Stimulated activated CD8-positive, alpha-beta memory T cell treated with anti-CD3 and anti-CD28 coated beads, Interleukin-2, amount 100 ng/mL, for 48 hours (primary cell): ENCODE measurements at regions not wholly inside any gene's neighbourhood (a gene's known extent, or its start where the extent isn't known, plus 50 kb on each side); places are given as distances from the start of the nearest gene placed in this dataset.
"Not testable (repeated sequence)": the region's sequence is repeated elsewhere in the genome, so short reads cannot be mapped to it uniquely, and the experiment has no call there.

Experiments
- DNase-seq, 2 donors: peaks; one replicate each; pipeline ENCODE4 v3.0.0-alpha.2; 2020; ENCODE audit warnings: low read depth in 2 of 2

DNA sequence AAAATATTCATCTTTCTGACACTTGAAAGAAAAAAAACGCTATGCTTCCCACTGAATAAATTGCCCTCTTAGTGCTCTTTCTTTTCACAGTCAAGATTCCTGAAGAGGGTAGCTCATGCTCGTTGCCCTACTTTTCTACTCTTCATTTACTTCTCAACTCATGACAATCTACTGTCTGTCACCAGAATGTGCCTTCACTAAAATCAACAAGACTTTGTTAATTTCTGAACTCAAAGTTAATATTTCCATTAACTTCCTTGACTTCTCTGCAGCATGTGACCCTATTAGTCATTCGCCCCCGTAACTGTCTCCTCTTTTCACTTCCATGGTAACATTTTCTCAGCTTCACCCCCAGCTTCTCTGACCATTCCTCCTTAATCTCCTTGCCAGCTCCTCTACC, 98.9 kb upstream of the MAPRE2 start:
- DNase-seq: no peak

DNA sequence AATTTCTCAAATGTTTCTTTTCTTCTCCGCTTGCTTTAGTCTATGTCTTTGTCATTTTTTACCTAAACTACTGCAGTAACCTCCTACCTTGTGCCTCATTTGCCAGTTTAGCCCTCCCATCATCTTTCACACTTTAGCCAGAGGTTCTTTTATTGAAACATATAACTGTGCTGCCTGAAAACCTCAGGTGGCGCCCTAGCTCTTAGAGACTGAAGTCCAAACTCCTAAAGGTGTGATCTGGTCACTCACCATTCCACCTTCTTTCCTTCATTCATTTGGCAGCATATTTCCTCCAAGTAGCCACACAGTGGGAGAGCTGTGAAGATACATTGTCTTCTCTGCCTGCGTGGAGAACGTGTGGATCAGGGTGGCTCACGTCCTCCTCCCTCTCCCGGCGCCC, 98.2 kb upstream of the MAPRE2 start:
- DNase-seq: no peak

DNA sequence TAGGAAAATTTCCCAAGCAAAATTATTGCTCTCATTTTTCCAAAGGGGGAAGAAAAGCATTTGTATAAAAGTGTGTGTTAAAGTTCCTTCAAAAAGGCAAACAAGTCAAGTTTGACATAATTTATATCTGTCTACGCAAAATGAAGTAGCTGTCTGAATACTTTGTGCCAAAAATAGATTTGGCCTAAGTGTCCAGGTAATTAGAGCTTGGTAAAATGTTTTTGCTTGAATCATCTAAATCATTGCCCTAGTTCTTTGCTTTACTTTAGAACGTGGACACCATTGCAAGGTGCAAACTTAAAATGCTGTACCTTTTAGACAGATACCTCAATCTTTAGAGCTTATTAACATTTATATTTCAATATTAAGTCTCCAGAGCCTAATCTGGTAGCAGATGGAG, 97.6 kb upstream of the MAPRE2 start:
- no peak for DNase-seq

DNA sequence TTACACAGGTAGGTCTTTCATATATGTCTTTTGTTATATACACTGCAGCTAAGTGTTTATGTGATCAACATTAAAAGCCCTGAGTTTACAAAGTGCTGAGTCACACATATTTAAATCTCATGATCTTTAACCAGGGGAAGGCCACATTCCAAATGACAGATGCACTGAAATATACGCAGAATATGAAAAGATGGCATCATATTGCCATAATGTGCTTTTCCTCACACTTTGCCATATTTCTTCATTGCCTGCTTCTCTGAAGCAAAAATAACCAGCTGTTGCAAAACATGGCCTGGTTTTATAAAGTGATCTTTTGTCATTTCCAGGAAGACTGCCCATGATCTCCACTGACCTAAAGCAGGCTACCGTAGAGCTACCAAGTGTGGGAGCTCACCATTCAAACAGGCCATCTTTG, 93.5 kb upstream of the MAPRE2 start:
- no peak for DNase-seq

DNA sequence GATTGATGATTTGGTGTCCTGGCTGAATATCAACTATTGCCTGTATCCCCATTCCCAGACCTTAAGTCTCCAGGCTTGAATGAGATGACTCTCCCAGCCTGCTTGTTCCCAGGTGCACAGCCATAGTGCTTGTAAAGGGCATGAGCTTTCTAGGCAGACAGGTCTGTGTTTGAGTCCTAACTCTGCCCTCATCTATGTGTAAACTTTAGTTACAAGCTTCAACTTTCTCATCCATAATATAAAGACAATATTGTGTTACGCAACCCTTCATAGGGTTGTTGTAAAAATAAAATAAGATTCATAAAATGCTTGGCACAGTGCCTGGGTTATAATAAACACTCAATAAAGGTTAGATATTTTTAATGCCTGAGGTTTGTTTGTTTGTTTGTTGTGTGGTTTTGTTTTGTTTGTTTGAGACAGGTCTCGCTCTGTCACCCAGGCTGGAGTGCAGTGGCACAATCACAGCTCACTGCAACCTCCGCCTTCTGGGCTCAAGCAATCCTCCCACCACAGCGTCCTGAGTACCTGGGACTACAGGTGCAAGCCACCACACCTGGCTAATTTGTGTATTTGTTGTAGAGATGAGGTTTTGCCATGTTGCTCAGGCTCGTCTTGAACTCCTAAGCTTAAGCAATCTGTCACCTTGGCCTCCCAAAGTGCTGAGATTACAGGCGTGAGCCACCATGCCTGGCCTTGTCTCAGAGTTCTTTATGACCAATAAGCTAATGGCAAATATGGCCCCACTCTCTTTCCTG, 89.4 kb upstream of the MAPRE2 start:
- DNase-seq: no peak

DNA sequence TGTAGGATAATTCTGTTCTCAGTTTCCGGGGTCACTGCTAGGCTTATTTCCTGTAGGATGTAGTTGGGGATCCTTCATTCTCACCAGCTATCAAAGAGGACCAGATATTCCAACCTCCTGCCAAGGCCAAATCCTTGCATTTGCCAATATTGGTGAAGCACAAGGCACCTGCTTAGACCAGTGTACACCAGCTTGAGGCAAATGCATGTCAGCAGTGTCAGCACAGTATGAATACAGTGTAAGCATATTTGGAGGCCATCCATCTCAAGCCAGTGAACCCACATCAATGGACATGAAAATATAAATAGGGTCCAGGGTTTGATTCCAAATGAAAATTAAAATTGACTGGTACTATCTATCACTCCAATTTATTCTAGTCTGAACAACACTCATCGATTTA, 88.0 kb upstream of the MAPRE2 start:
- no peak for DNase-seq

DNA sequence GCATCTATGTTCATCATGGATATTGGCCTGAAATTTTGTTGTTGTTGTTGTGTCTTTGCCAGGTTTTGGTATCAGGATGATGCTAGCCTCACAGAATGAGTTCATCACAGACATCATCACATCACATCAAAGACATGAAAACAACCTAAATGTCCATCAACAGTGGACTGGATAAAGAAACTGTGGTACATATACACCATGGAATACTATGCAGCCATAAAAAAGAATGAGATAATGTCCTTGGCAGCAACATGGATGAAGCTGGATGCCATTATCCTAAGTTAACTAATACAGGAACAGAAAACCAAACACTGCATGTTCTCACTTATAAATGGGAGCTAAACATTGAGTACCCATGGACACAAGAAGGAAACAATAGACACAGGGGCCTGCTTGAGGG, 85.7 kb upstream of the MAPRE2 start:
- not testable (repeated sequence) for DNase-seq

DNA sequence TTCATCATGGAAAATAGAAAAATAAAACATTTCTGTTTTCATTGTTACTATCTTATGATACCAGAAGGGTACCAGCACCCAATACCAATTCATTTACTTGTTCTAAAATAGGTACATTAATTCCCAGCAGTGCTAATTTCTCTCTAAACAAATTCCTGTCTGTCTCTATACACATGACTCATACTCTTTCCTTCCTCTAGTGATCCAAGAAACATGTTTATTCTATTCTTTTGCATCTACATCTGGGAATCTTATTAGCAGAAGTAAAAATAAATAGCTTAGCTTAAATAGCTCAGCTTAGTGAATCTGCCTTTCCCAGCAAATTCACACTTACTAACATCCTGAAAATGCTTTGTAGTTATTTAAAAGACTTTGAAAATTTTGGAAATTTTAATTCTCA, 84.5 kb upstream of the MAPRE2 start:
- DNase-seq: no peak

DNA sequence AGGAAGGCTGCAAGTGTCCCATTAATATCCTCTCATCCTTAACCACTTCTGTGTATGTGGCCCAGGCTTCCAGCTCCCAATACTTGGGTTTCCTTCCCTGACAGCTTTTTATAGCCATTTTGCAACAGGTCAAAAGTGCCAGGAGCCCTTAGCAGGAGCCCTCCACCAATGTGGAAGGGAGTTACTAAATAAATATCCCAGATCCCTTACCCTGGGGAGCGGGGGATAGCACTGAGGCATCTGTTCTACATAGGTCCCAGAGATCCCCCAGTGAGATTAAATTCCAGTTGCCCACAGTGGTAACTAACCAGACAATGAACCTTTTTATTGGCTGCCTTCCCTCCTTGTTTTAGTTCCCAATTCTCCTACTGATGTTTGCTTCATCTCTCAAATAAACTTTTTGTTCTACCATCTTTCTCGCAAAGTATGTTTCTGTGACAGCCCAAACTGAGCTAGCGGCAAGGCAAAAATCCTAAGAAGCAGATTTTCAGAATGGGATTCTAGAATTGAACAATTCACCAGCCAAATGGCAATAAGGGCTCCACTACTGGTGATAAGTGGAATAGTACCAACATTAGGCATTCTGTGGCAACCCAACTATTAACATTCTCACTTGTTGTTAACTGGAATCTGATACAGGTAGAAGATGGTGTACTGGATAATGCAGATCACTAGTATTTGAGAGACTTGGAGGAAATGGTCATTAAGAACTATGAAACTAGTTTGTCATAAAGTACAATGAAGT, 83.9 kb upstream of the MAPRE2 start:
- no peak for DNase-seq

DNA sequence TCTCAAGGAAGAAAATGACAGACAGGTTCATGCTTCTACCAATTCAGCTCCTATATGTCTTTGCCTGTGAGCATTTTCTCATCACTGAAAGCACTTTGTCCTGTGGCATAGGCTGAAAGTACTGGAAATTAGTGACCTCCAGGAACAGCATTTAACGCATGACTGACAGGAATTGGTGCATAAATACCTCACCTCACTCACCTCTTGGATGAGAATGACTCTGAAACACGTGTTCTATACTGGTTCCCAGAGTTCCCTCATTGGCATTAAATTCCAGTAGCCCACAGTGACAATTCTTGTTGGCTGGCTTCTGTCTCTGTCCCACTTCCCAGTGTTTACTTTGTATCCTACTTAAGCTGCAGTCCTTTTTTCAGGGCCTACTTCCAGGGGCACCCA, 83.4 kb upstream of the MAPRE2 start:
- DNase-seq: no peak

DNA sequence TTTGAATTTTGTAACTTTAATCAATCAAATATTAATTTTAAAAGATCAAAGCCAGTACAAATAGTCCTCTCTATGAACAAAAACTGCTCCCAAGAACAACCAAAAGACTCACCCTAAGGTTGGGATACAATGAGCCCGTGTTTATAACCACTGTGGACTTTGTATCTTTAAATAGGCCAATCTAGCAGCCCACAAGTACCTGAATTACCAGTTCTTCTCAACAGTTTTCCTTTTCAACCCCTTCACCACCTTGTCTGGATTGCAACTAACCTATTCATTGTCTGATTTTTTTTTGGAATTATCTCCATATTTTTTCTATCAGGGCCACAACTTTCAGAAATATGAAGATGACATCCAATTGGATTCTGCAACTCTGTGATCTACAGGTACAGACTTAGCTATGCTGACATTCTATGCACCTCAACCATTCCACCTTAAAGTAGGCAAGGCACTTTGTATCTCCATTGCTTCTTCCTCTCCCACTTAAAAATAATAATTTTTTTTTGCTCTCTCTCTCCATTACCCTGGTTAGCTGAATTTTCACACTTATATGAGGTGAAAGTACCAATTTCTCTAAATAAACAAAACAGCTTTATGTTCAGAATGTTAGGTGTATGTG, 81.9 kb upstream of the MAPRE2 start:
- no peak for DNase-seq

DNA sequence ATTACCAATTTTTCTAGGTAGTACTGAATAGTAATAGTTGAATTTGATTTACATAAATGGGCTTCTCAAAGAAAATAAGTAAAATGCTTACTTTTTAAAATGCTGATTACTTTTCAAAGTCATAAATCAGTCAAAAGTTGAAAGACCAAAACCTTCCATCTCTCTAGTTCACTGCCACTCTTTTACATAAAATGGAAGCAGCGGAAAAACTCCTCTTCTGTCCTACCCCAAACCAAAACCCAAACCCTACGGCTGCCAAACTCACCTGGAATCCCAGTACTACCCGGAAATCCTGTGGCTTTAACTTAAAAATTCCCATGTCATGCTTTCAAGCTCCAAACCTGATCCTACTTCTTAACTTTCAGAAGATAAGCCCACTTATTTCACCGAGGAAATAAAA, 81.2 kb upstream of the MAPRE2 start:
- no peak for DNase-seq

DNA sequence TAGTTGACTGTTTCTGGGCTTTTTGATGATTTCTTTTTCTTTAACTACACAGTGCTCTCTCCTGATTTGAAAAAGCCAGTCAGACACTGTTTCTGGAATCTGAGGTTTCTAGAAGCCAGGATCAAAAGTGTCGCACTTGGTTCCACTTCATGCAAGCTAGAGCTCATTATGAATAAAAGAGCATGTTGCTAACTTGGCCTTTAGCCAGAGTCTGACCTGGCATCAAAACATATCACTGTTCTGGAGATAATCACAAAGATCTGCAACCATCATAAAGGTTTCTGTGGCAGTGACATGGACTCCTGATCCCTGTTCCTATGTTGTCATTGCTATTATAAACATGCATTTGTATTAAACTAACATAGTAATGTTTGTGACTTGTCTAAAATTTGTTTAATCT, 76.1 kb upstream of the MAPRE2 start:
- DNase-seq: no peak

DNA sequence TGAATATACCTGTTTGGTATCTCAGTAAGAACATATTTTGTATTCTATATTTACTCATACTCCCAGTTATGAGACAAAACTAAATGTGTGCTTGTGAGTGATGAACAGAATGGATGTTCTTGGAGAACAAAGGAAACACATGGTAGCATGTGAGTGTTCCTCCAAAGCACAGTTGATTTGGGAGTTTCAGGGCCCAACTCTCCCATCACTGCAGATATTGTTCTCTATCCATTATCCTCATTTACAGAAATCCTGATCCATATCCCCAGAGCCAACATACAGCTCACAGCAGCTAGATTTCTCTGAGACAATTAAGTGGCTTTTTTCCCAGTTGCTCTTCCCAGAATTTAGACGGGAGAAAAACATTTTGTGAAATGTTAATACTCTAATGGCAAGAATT, 75.6 kb upstream of the MAPRE2 start:
- no peak for DNase-seq

DNA sequence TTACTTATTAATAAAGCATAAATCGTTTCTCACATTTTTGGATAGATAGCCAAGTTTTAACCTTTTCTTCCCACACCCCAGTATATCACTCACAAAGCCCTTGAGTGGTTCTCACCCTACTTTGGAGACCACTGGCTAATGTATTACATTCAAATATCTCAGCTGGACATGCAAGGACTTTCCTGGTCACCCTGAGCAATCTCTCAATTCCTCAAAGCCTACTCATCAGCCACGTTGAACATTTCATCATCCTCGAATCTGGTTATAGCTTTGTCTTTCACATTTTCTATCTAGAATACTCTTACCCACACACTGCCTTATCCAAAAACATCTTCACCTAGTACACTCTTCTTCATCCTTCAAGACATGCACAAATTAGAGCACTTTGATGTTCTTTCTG, 71.1 kb upstream of the MAPRE2 start:
- DNase-seq: no peak

DNA sequence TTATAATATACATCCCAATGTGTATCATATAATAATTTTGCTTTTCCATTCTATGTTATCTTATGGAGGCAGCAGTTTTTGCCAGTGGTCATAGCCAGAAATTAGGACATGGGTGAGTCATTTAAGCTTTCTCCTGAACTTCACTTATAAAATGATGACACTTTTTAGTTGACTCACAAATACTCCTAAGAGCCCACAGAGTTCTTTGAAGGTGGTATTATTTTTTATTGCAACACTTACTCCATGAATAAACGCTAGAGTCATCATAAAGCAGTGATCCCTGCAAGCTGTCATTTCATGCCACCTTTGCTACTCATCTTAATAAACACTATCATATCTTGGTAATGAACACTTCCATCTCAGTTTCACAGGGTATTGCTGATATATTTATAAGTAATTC, 69.9 kb upstream of the MAPRE2 start:
- no peak for DNase-seq

DNA sequence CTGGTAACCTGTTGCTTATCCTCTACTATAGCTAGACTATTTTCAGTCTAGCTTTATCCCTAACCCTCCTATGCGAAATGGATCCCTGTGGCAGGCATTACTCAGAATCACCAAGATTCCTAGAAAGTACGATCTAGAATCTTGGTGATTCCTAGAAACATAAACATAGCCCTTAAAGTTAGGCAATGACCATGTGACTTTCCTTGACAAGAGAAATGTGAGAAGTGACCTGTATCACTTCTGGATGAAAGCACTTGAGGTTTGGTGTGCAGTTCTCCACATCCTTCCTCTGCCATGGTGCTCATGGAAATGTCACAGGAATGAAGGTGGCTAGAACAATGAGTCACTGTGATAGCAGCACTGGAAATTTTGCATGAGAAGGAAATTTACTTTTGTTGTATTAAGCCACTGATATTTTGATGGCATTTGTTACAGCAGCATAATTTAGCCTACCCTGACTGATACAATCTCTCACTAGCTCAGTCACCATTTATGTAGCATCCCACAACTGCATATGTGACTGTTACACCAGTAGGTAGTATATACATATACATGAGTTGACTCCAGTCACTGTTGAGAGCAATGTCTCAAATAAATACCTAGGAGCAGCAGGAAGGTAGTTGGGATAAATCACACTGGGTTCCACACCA, 68.3 kb upstream of the MAPRE2 start:
- DNase-seq: no peak

DNA sequence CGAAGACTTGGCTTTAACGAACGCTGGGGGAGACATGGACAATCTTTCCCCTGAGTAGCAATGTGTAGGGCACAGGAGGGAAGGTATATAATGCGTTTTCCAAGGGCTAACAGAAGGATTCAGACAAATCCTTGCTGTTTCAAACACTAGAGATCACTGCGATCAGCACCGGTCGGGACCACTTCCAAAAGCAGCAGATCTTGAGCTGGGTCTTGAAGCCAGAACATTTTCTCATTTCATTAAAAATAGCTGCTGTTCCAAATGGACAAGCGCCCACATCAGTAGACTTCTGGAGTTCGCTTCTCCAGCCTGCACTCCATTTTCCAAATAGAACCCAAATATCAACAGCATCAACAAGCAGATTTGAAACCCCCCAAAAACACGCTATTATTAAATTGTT, 65.1 kb upstream of the MAPRE2 start:
- DNase-seq: no peak

DNA sequence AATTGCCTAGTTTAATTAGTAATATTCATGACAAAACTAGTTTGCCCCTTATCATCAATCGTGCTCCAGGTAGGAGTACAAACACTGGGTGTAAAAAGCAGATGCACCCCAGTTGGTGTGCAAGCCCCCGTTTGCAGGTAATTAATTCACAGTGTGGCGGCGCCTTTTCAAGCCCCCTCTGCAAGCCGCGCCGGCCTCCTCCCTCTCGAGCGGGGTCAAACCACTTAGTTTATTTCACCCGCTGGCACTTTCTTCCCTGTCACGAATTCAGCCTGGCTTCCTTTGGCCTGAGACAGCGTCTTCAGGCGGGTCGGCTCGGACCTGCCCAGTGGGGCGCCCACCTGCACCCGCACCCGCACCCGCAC, 64.7 kb upstream of the MAPRE2 start:
- no peak for DNase-seq

DNA sequence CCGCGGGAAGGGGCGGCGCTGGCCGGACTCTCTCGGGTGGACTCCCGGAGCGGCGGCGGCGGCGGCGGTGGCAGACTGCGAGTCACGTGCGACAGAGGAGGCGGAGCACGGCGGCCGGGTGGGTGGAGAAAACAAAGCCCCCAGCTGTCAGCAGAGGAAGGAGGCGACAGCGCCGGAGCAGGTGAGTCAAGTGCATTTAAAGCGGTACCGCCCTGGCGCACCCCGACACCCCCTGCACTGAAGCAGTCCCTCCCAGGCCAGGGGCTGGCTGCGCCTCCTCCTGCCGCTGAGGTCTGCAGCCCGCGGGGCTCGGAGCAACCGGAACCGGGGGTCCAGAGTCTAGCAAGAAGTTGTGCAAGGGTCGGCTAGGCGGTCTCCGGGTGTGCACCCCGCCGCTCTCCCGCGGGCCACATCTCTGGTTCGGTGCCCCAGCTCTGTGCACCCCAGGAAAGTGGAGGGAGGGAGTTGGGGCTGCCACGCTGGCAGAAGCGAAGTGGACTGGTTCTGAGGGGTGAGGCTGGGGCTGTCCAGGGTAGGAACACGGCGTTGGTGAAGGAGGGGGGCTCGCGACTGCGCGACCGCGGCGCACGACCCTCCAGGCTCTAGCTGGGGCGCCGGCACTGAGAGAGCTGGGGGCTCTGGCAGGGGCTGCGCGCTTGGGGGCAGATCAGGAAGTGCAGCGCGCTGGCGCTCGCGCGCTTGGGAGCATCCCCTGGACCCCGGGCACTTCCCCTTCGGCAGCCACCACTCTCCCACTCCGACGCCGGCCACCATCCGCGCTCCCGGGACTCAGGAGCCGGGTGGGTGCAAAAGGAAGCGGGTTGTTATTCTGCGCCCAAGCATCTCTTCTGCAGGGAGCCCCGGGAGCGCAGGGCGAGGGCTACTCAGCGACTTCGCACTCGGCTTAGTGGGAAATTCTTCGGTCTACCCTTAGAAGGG, 64.0 kb upstream of the MAPRE2 start:
- DNase-seq: peak; percentile 66 to 70

DNA sequence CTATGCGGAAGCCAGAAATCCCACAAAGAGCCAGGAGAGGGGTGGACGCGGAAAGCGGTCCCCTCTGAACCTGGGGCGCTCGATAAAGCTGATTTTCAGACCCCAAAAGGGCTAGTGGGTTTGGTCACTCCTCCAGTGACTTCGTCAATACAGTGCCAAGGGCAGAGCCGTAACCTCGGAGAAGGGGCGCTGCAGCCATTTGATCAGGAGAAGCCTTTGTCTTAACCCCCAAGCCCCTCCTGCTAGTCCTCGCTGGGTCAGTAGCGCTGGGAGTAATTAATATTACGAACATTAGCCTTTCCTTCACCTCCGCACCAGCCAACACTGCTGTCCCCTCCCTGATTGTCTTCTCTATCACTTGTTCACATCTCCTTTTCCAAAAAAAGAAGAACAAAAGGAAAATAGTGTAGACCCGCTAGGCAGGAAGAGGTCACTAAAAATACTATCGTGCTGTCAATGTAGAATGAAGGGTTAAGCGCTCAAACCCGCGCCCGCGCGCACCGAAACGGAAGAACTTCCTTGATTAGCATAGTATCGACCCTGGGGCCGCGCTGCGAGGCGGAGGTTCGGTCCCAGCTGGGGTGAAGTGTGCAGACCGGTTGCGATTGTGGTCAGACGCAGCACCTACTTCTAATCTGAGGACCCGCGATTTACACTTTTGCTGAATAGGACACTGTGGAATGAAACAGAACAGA, 63.2 kb upstream of the MAPRE2 start:
- DNase-seq: peak; percentile 48 to 57
